Motor neuron (in vitro differentiated cells): ENCODE measurements at regions not wholly inside any gene's neighbourhood (a gene's known extent, or its start where the extent isn't known, plus 50 kb on each side); places are given as distances from the start of the nearest gene placed in this dataset.

Experiments used
- ATAC-seq, 8 experiments: fragments of 200-7000 bp; cut with Tn5 transposase; replicated peaks in 6 of 8; 2 replicates each; pipeline ENCODE4 v1.8.0; 2021; ENCODE audit warnings: mild to moderate bottlenecking in 8 of 8, moderate library complexity in 8 of 8
- H3K27ac ChIP-seq, 2 donors: fragments of 250-450 bp; sonication (Bioruptor Pico); 2 replicates each; pipeline ENCODE4 v1.9.0; 2021; ENCODE audit warnings: antibody characterized with exemption in 2 of 2, mild to moderate bottlenecking in 2 of 2, moderate library complexity in 1 of 2
- H3K4me1 ChIP-seq, 2 donors: fragments of 250-450 bp; sonication (Bioruptor Pico); replicated peaks in 1 of 2; 2 replicates each; pipeline ENCODE4 v1.6.1; 2021; ENCODE audit warnings: antibody characterized with exemption in 2 of 2, mild to moderate bottlenecking in 2 of 2, moderate library complexity in 1 of 2
- H3K4me3 ChIP-seq, 5 donors: fragments of 250-450 bp; sonication (Bioruptor Pico); 2 replicates each; pipeline ENCODE4 v1.9.0; 2021; ENCODE audit warnings: antibody characterized with exemption in 5 of 5, mild to moderate bottlenecking in 5 of 5, moderate library complexity in 4 of 5
- WGBS, 10 experiments: fragments of 450-650 bp; shearing (Covaris generic); methylation state at CpG; one replicate each; pipeline ENCODE4 v1.0.0; 2022; 5-methylcytosine and 5-hydroxymethylcytosine counted together
- in situ Hi-C, 9 experiments: fragments of 400-800 bp; cut with MboI; loops; one replicate each; pipeline ENCODE4 v1.15.0; 2021; ENCODE audit warnings: low sequenced_read_pairs in 9 of 9, low pct_unique_long_range_greater_than_20kb in 2 of 9; ENCODE audit not compliant: unreplicated experiment in 9 of 9

- WGBS, 10 experiments: 0 to 57% (median 29%) methylated on average over 1 of the region's 1 CpG; no CpG with 5 or more reads in 6 of the 10 experiments
- ATAC-seq: peak in 7 of 8 experiments; percentile 13 to 100 (median 72)
- Histone ChIP-seq H3K4me1 (no peaks in the 10 kb centered on the region), H3K27ac (no peak overlapping the region), H3K4me3 (no peak overlapping the region)
- in situ Hi-C loops: loop anchor here in 3 of 9 experiments (25.0 kb wide), 2 partner anchors 463 to 488 kb away; no protein-coding TSS in a partner anchor
These were observed 51.7 kb downstream of the SCN11A start for GRCh38 chr3:39000008-39000450.

DNA sequence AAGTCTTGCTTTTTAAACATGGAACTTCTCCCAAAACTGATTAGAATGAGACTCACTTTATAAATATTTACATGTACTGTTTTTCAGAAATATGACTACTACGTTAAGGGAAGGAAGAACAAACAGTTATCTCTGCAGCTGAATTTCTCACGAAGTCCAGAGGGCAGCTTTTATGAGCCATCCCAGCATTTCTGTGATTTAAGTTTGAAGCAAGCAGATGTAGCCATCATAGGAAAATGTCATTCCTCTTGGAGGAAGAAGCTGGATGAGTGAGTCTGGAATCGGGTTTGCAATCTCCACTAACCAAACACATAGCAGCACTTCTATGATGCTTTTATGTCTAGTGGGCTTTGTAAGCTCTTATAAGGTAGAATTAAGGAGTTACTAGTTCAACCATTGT lies 53.7 kb downstream of the SCN11A start:
- in situ Hi-C loops: loop anchor here in 1 of 9 experiments (25.0 kb wide), 2 partner anchors 261 to 486 kb away; no protein-coding TSS in a partner anchor
- Histone ChIP-seq H3K27ac (no peak overlapping the region), H3K4me3 (no peak overlapping the region), H3K4me1 (no peaks in the 10 kb centered on the region)
- 48 to 100% (median 86%) methylated on average over 2 to 3 of the region's 3 CpGs for WGBS, 10 experiments
- ATAC-seq: no peak

DNA sequence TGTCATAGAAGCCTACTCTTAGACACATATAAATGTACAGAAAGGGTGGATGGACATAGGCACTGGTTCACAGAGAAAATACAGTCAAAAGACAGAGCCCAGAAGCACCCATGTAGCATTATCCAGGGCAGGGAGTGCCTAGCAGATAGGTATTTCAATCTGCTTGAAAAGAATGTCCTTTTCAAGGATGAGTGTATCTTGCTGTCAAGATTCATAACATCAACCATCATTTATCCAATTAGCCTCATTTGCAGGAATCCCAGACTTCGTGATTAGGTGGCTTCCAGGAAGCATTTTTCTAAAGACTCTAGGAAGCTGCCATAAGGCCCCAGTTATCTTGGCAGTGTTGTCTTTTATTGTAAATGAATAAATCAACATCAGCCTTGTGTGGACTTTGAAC lies 55.6 kb downstream of the SCN11A start:
- ATAC-seq: no peak
- Histone ChIP-seq H3K4me1 (no peaks in the 10 kb centered on the region), H3K4me3 (no peak overlapping the region), H3K27ac (no peak overlapping the region)
- WGBS, 10 experiments: 20 to 60% (median 42%) methylated on average over 1 of the region's 1 CpG; no CpG with 5 or more reads in 4 of the 10 experiments
- in situ Hi-C loops: loop anchor here in 1 of 9 experiments (25.0 kb wide), 2 partner anchors 259 to 484 kb away; no protein-coding TSS in a partner anchor

DNA sequence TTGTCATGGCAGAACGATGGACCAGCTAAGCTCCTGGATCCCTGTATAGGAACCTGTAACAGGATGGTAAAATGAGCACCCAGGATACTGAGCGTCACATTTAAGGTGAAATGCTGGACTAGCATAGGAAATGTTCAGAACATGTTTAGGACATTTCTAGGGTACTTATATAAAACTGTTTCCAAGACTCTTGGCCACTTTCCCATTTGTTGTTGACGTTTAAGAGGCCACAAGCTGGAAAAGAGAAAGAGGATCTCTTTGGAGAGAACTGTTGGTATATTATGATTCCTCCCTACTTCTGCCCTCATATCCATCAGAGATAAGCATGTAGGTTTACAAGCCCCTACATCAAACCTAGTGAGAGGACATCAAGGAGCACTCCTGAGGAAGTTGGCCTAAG lies 57.5 kb downstream of the SCN11A start:
- in situ Hi-C loops: loop anchor here in 1 of 9 experiments (25.0 kb wide), 2 partner anchors 257 to 482 kb away; no protein-coding TSS in a partner anchor
- ATAC-seq: no peak

DNA sequence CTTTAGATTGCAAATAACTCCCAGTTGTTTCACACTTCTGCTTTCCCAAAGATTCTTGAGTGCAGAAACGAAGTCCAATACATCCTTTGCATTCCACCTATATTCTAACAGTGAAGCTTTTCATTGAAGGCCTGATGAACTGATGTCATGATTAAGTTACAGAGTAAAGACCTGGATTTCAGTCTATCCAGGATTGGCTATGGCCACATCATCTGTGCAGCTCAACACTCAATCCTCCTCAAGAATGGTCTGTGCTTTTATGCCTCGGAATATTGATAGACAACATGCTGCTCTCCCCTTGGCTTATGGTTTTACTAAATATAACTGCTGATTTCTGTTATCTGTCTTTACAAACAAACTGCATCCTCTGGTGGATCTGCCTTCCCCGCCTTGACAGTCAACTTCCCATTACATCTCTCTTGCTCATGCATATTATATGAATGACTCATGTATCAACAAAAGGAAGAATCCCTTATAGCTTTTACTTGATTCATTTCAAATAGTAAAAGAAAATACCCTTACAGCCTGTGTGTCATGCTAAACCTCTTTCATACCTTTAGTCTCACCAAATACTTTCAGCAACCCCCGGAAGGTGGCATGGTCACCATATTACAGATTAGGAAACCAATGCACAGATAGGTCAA lies 59.5 kb downstream of the SCN11A start:
- in situ Hi-C loops: loop anchor here in 1 of 9 experiments (25.0 kb wide), 2 partner anchors 255 to 480 kb away; no protein-coding TSS in a partner anchor
- Histone ChIP-seq H3K27ac (no peak overlapping the region), H3K4me3 (no peak overlapping the region), H3K4me1 (no peaks in the 10 kb centered on the region)
- ATAC-seq: peak in 3 of 8 experiments; percentile 54 to 88 (median 86)
- WGBS, 10 experiments: 0 to 95% (median 60%) methylated on average over 1 to 4 of the region's 4 CpGs; no CpG with 5 or more reads in 1 of the 10 experiments

More for the DNA sequence above, 57.5 kb downstream of the SCN11A start:
- no peaks in the 10 kb centered on the region for H3K4me1 ChIP-seq
- WGBS, 10 experiments: 50 to 82% (median 61%) methylated on average over 1 to 3 of the region's 3 CpGs; no CpG with 5 or more reads in 3 of the 10 experiments
- no peak overlapping the region for H3K27ac ChIP-seq
- no peak overlapping the region for H3K4me3 ChIP-seq

DNA sequence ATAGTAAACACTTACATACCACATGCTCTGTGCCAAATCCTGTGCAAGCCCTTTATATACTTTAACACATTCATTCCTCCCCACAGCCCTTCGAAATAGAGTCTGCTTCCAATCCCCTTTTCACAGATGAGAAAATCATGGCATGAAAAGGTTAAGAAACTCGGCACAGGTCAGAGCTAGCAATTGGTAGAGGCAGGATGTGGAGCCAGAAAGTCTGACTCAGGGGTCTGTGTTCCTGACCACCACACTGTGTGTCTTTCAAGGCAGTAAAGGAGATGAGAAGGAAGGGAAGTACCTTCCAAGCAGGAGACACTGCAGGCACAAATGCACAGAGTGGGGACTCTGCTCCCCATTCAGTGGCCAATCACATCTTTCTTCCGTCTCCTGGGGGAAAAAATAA lies 61.1 kb downstream of the SCN11A start:
- no peak overlapping the region for H3K4me3 ChIP-seq
- no peak for ATAC-seq
- in situ Hi-C loops: loop anchor here in 1 of 9 experiments (25.0 kb wide), 2 partner anchors 253 to 478 kb away; no protein-coding TSS in a partner anchor
- 0 to 74% (median 49%) methylated on average over 1 to 3 of the region's 3 CpGs; no CpG with 5 or more reads in 2 of the 10 experiments for WGBS, 10 experiments
- no peak overlapping the region for H3K27ac ChIP-seq
- no peaks in the 10 kb centered on the region for H3K4me1 ChIP-seq

DNA sequence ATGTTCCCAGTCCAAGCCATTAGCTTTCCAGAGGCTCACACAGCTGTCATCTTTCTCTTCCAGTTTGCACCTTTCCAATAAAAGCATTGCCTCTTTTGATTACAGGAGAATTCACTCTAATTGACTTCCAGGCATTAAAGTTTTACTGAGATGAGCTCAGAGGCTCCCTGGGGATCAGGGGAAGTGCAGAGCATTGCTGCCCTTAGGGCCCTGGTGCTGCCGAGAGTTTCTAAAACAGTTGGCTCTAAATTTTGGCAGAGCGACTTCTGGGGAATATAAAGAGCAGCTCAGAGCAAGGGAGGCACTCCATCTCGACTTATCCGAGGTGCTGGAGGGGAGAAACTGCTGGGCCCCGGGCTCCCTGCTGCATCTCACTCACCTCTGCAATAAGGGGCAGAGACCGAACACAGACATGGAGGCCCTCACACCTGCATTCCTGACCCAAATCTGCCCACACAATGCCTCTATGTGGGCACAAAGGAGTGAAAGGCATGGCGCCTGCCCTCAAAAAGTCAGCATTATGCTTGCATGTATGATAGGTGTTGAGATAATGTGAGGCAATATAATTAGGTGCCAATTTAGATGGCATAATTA lies 61.7 kb downstream of the SCN11A start:
- Histone ChIP-seq H3K27ac (no peak overlapping the region), H3K4me1 (no peaks in the 10 kb centered on the region), H3K4me3 (no peak overlapping the region)
- in situ Hi-C loops: loop anchor here in 1 of 9 experiments (25.0 kb wide), 2 partner anchors 253 to 478 kb away; no protein-coding TSS in a partner anchor
- 58 to 100% (median 68%) methylated on average over 1 to 5 of the region's 7 CpGs; no CpG with 5 or more reads in 3 of the 10 experiments for WGBS, 10 experiments
- ATAC-seq: no peak

GRCh38 chr3:38988955-38989354 lies 62.8 kb downstream of the SCN11A start:
- Histone ChIP-seq H3K27ac (no peak overlapping the region), H3K4me3 (no peak overlapping the region), H3K4me1 (no peaks in the 10 kb centered on the region)
- ATAC-seq: no peak
- in situ Hi-C loops: loop anchor here in 1 of 9 experiments (25.0 kb wide), 2 partner anchors 252 to 477 kb away; no protein-coding TSS in a partner anchor
- WGBS, 10 experiments: 80 to 100% (median 97%) methylated on average over 1 to 3 of the region's 3 CpGs; no CpG with 5 or more reads in 6 of the 10 experiments

GRCh38 chr3:38987456-38987855 lies 64.3 kb downstream of the SCN11A start:
- Histone ChIP-seq H3K4me3 (no peak overlapping the region), H3K27ac (no peak overlapping the region), H3K4me1 (no peaks in the 10 kb centered on the region)
- 20 to 63% (median 46%) methylated on average over 1 to 3 of the region's 3 CpGs; no CpG with 5 or more reads in 3 of the 10 experiments for WGBS, 10 experiments
- ATAC-seq: no peak
- in situ Hi-C loops: loop anchor here in 1 of 9 experiments (25.0 kb wide), 2 partner anchors 250 to 475 kb away; no protein-coding TSS in a partner anchor

GRCh38 chr3:38986901-38987300 lies 64.8 kb downstream of the SCN11A start:
- in situ Hi-C loops: loop anchor here in 1 of 9 experiments (25.0 kb wide), 2 partner anchors 250 to 475 kb away; no protein-coding TSS in a partner anchor
- Histone ChIP-seq H3K27ac (no peak overlapping the region), H3K4me1 (no peaks in the 10 kb centered on the region), H3K4me3 (no peak overlapping the region)
- no peak for ATAC-seq
- WGBS, 10 experiments: 50 to 100% (median 78%) methylated on average over 1 to 4 of the region's 4 CpGs; no CpG with 5 or more reads in 1 of the 10 experiments

DNA sequence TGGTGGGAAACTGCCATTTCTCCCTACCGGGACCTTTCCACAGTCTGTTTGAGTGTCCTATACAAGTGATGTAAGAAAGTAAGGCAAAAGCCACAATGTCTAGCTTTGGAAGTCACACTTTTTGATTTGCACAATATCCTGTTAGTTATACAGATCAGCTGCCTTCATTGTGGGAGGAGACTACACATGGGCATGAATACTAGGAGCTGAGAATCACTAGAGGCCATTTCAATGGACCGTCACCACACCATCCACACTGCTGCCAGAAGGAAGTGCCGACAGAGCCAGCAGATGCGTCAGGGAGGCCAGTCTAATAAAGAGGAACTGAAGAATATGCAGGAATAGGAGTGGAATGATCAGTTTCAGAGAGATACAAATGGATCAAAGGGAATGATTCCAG lies 65.8 kb downstream of the SCN11A start:
- Histone ChIP-seq H3K4me3 (no peak overlapping the region), H3K4me1 (no peaks in the 10 kb centered on the region), H3K27ac (no peak overlapping the region)
- in situ Hi-C loops: loop anchor here in 1 of 9 experiments (25.0 kb wide), 2 partner anchors 249 to 474 kb away; no protein-coding TSS in a partner anchor
- peak in 2 of 8 experiments; percentile 65 to 88 for ATAC-seq
- 13 to 100% (median 72%) methylated on average over 1 to 4 of the region's 4 CpGs; no CpG with 5 or more reads in 2 of the 10 experiments for WGBS, 10 experiments

GRCh38 chr3:38985581-38985980 lies 66.2 kb downstream of the SCN11A start:
- H3K27ac ChIP-seq: no peak overlapping the region
- H3K4me1 ChIP-seq: no peaks in the 10 kb centered on the region

More at GRCh38 chr3:38985581-38985980, 66.2 kb downstream of the SCN11A start:
- no peak overlapping the region for H3K4me3 ChIP-seq
- in situ Hi-C loops: loop anchor here in 1 of 9 experiments (25.0 kb wide), 2 partner anchors 248 to 473 kb away; no protein-coding TSS in a partner anchor
- ATAC-seq: peak in 2 of 8 experiments; percentile 43 to 64
